ENCODE measurements at regions not wholly inside any gene's neighbourhood (a gene's known extent, or its start where the extent isn't known, plus 50 kb on each side); places are given as distances from the start of the nearest gene placed in this dataset.

GRCh38 chr10:5284311-5285057 lies 80.3 kb upstream of the UCN3 start:
- in situ Hi-C loops (cut with HindIII; ENCODE audit: low pct_unique_long_range_greater_than_20kb, low sequenced_read_pairs) (no loop called here), intact Hi-C loops (cut with micrococcal nuclease; ENCODE audit: unreplicated experiment) (loop anchor here (10.0 kb wide), 1 partner anchor 440 kb away; no protein-coding TSS in a partner anchor)
- TF ChIP-seq CTCF (IDR thresholded peaks at IDR 0.05) (no peak), REST (IDR thresholded peaks at IDR 0.05; ENCODE audit: insufficient read depth in 1 of 2, low read depth in 2 of 2, low read length in 1 of 2) (no peak), SIN3A (IDR thresholded peaks at IDR 0.05; ENCODE audit: borderline replicate concordance, insufficient read depth, low read depth, low read length) (no peak), POLR2AphosphoS5 (IDR thresholded peaks at IDR 0.05; ENCODE audit: low read depth, low read length) (no peak), TCF7L2 (IDR thresholded peaks at IDR 0.05; ENCODE audit: low read depth, low read length) (no peak)
- ATAC-seq (no peak), DNase-seq (ENCODE audit: low read depth, low spot score) (no peak)
- POLR2A ChIA-PET: no interaction called here
- no peaks in the 10 kb centered on the region for H3K4me1 ChIP-seq (ENCODE audit: control insufficient read depth, insufficient read depth, low read length)
- no peaks in the 10 kb centered on the region for H3K36me3 ChIP-seq (ENCODE audit: control insufficient read depth, insufficient read depth, low read length)
- CTCF ChIA-PET: no interaction called here
- H3K27me3 ChIP-seq (ENCODE audit: control insufficient read depth, insufficient read depth, low read length): no peaks in the 10 kb centered on the region
- no peak overlapping the region for H3K27ac ChIP-seq (ENCODE audit: low read length)
- H3K9me3 ChIP-seq (ENCODE audit: control insufficient read depth, insufficient read depth, low read depth, low read length): no peaks in the 10 kb centered on the region
- no peak overlapping the region for H3K4me3 ChIP-seq (ENCODE audit: low read depth in 2 of 2, low read length in 2 of 2)
- BruUV-seq (replicated peaks): no TSS peak

GRCh38 chr10:5285186-5285585 lies 79.6 kb upstream of the UCN3 start:
- TF ChIP-seq CTCF (IDR thresholded peaks at IDR 0.05): no peak
- TF ChIP-seq SIN3A (IDR thresholded peaks at IDR 0.05; ENCODE audit: borderline replicate concordance, insufficient read depth, low read depth, low read length): no peak
- TF ChIP-seq TCF7L2 (IDR thresholded peaks at IDR 0.05; ENCODE audit: low read depth, low read length): no peak
- no peak for TF ChIP-seq REST (IDR thresholded peaks at IDR 0.05; ENCODE audit: insufficient read depth in 1 of 2, low read depth in 2 of 2, low read length in 1 of 2)
- TF ChIP-seq POLR2AphosphoS5 (IDR thresholded peaks at IDR 0.05; ENCODE audit: low read depth, low read length): no peak
- H3K4me1 ChIP-seq (ENCODE audit: control insufficient read depth, insufficient read depth, low read length): no peaks in the 10 kb centered on the region
- DNase-seq (ENCODE audit: low read depth, low spot score) (no peak), ATAC-seq (no peak)
- intact Hi-C loops (cut with micrococcal nuclease; ENCODE audit: unreplicated experiment): loop anchor here (10.0 kb wide), 1 partner anchor 440 kb away; no protein-coding TSS in a partner anchor
- no peaks in the 10 kb centered on the region for H3K27me3 ChIP-seq (ENCODE audit: control insufficient read depth, insufficient read depth, low read length)
- H3K27ac ChIP-seq (ENCODE audit: low read length): no peak overlapping the region
- no TSS peak for BruUV-seq (replicated peaks)
- in situ Hi-C loops (cut with HindIII; ENCODE audit: low pct_unique_long_range_greater_than_20kb, low sequenced_read_pairs): no loop called here
- POLR2A ChIA-PET: no interaction called here
- no peaks in the 10 kb centered on the region for H3K36me3 ChIP-seq (ENCODE audit: control insufficient read depth, insufficient read depth, low read length)
- CTCF ChIA-PET: no interaction called here
- H3K9me3 ChIP-seq (ENCODE audit: control insufficient read depth, insufficient read depth, low read depth, low read length): no peaks in the 10 kb centered on the region
- H3K4me3 ChIP-seq (ENCODE audit: low read depth in 2 of 2, low read length in 2 of 2): no peak overlapping the region
